ENCODE measurements at regions not wholly inside any gene's neighbourhood (a gene's known extent, or its start where the extent isn't known, plus 50 kb on each side); places are given as distances from the start of the nearest gene placed in this dataset.

DNA sequence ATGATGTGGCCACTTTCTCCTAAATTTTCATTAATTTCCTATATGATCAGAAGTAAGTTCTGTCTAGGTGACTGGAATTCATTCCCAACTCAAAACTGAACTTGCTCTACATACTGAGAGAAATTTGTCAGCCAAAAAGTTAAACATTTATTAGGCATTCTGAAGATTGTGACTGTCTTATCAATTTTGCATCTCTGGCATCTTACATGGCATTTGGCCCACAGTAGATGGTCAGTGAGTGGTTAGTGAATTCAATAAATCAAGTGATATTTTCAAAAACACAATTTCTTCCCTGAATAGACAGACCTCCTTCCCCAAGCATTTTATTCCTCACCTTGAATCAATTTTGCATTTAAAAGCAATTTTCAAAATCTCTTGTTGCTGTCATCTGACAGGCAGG, 363.2 kb upstream of the NBEA start:
- Histone ChIP-seq H3K27ac (no peak overlapping the region), H3K27me3 (replicated peaks in 1 of 7) (no peaks in the 10 kb centered on the region), H3K36me3 (no peaks in the 10 kb centered on the region), H3K4me1 (no peaks in the 10 kb centered on the region), H3K9me3 (no peaks in the 10 kb centered on the region), H3K4me3 (no peak overlapping the region)
- intact Hi-C loops (cut with DNase I; ENCODE audit: low total_unique reads): no loop called here
- no peak for DNase-seq
- TF ChIP-seq POLR2AphosphoS5 (IDR thresholded peaks at IDR 0.05) (no peak), POLR2A (IDR thresholded peaks at IDR 0.05) (no peak)
- TF ChIP-seq, protein P1, sequence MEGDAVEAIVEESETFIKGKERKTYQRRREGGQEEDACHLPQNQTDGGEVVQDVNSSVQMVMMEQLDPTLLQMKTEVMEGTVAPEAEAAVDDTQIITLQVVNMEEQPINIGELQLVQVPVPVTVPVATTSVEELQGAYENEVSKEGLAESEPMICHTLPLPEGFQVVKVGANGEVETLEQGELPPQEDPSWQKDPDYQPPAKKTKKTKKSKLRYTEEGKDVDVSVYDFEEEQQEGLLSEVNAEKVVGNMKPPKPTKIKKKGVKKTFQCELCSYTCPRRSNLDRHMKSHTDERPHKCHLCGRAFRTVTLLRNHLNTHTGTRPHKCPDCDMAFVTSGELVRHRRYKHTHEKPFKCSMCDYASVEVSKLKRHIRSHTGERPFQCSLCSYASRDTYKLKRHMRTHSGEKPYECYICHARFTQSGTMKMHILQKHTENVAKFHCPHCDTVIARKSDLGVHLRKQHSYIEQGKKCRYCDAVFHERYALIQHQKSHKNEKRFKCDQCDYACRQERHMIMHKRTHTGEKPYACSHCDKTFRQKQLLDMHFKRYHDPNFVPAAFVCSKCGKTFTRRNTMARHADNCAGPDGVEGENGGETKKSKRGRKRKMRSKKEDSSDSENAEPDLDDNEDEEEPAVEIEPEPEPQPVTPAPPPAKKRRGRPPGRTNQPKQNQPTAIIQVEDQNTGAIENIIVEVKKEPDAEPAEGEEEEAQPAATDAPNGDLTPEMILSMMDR (IDR thresholded peaks at IDR 0.05 in 8 of 11, conservative IDR thresholded peaks at IDR 0.05 in 3 of 11): no peak

DNA sequence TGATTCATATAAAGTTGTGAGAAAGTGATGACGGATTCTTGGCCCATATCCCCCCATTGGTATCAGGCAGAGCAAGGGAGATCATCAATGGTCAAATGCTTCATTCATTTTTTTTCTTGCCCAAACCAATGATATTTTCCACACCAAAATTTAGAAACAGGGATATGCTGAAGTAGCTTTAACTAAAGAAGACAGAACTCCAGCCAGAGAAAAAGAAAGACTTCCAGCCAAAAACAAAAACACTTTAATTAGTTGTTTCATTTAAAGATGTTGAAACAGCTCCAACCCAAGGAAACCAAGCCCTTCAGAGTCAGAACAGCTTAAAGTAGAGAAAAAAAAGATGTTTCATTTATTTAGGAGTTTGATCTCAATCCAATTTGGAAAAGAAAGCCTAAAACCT, 358.9 kb upstream of the NBEA start:
- no peak for DNase-seq
- H3K27ac ChIP-seq: no peak overlapping the region
- H3K4me3 ChIP-seq: no peak overlapping the region
- no peaks in the 10 kb centered on the region for H3K36me3 ChIP-seq
- 69 to 84% (median 81%) methylated on average over 1 of the region's 1 CpG for WGBS, 5 donors
- H3K27me3 ChIP-seq (replicated peaks in 1 of 7): no peaks in the 10 kb centered on the region
- intact Hi-C loops (cut with DNase I; ENCODE audit: low total_unique reads): no loop called here
- no peaks in the 10 kb centered on the region for H3K4me1 ChIP-seq
- TF ChIP-seq POLR2AphosphoS5 (IDR thresholded peaks at IDR 0.05): no peak
- TF ChIP-seq, protein P1 (IDR thresholded peaks at IDR 0.05 in 8 of 11, conservative IDR thresholded peaks at IDR 0.05 in 3 of 11): no peak
- no peak for TF ChIP-seq POLR2A (IDR thresholded peaks at IDR 0.05)
- peaks cover 0 to 5% (median 0%) of the 10 kb centered on the region in 8 donors for H3K9me3 ChIP-seq

DNA sequence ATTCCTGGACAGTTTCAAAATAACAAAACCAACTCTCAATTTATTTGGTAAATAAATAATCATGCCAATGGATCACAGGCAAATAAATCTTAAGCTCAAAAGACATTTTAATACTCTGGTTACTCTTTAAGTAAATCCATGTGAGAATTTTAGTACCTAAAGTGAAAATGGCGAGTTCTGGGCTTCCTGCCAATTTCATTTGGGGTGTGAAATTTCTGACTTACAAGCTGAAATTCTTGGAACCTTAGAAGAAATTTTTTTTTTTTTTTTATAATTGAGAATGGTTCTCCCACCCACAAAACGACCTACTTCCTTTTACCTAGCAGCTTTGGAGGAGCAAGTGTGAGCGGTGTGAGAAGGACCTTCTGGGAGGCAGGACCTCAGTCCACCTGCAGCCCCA, 354.5 kb upstream of the NBEA start:
- TF ChIP-seq, protein P1 (IDR thresholded peaks at IDR 0.05 in 8 of 11, conservative IDR thresholded peaks at IDR 0.05 in 3 of 11): no peak
- TF ChIP-seq POLR2A (IDR thresholded peaks at IDR 0.05): no peak
- no peak for TF ChIP-seq POLR2AphosphoS5 (IDR thresholded peaks at IDR 0.05)
- Histone ChIP-seq H3K27ac (no peak overlapping the region), H3K4me1 (no peaks in the 10 kb centered on the region), H3K4me3 (no peak overlapping the region), H3K36me3 (no peaks in the 10 kb centered on the region), H3K9me3 (peaks cover 0 to 8% (median 0%) of the 10 kb centered on the region in 8 donors), H3K27me3 (replicated peaks in 1 of 7) (no peaks in the 10 kb centered on the region)
- intact Hi-C loops (cut with DNase I; ENCODE audit: low total_unique reads): no loop called here
- whole genome bisulfite sequencing, 5 donors: 33 to 57% (median 34%) methylated on average over 3 of the region's 3 CpGs
- DNase-seq: no peak

DNA sequence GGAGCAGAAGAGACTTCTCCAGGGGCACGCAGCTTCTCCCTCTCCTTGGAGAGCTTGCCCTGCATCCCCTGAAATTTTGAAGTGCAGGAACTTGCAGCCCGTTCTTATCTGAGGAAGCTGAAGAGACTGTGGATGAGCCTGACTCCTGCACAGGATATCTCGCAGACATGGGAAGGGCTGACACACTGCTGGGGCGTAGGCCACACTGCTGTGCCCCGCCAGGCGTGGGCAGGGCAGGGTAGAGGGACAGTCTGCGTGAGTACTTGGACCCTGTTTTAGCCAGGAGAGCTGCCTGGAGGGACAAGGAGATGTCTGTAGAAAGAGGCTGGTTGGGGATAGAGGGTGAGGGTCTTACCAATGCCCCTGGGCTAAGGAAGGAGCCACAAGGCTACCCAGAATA, 353.7 kb upstream of the NBEA start:
- no peaks in the 10 kb centered on the region for H3K4me1 ChIP-seq
- H3K9me3 ChIP-seq: peaks cover 0 to 8% (median 0%) of the 10 kb centered on the region in 8 donors
- no peak for DNase-seq
- no peak overlapping the region for H3K27ac ChIP-seq
- H3K4me3 ChIP-seq: no peak overlapping the region
- 77 to 83% (median 79%) methylated on average over 7 of the region's 7 CpGs for WGBS, 5 donors
- TF ChIP-seq POLR2AphosphoS5 (IDR thresholded peaks at IDR 0.05) (no peak), POLR2A (IDR thresholded peaks at IDR 0.05) (no peak)
- TF ChIP-seq, protein P1 (IDR thresholded peaks at IDR 0.05 in 8 of 11, conservative IDR thresholded peaks at IDR 0.05 in 3 of 11): no peak
- H3K36me3 ChIP-seq: no peaks in the 10 kb centered on the region
- intact Hi-C loops (cut with DNase I; ENCODE audit: low total_unique reads): no loop called here
- H3K27me3 ChIP-seq (replicated peaks in 1 of 7): no peaks in the 10 kb centered on the region

Measured in spleen (tissue), 11 donors.